OCI-LY7 (cell line): ENCODE measurements at regions not wholly inside any gene's neighbourhood (a gene's known extent, or its start where the extent isn't known, plus 50 kb on each side); places are given as distances from the start of the nearest gene placed in this dataset.

ENCODE experiments used
- BruUV-seq: library from RNA; stranded (reverse); fragments of 400-500 nt; replicated peaks from 2 replicates; lab custom pipeline; 2021; lab: Mats Ljungman, UMichigan
- CTCF ChIA-PET: fragments of 300-600 bp; sonication (Branson Sonifier 250); formaldehyde crosslinking; loops from one replicate; lab custom pipeline; 2022; ENCODE audit warnings: antibody characterized with exemption; ENCODE audit not compliant: unreplicated experiment; lab: Charles Lee
- POLR2A ChIA-PET: fragments of 300-600 bp; sonication (Branson Sonifier 250); formaldehyde crosslinking; loops from one replicate; lab custom pipeline; 2022; ENCODE audit warnings: antibody characterized with exemption; lab: Charles Lee
- DNase-seq: peaks from one replicate; pipeline ENCODE4 v3.0.0-alpha.2; 2015; ENCODE audit warnings: low spot score
- H2AFZ ChIP-seq: fragments of 200-600 bp; sonication (generic), shearing (Covaris generic); 2 replicates; pipeline ENCODE4 v1.6.1; 2014; ENCODE audit warnings: mild to moderate bottlenecking, antibody characterized with exemption, low read length, moderate library complexity
- H3K27ac ChIP-seq: fragments of 200-600 bp; sonication (generic); 2 replicates; pipeline ENCODE4 v1.5.1; 2014; ENCODE audit warnings: mixed run types, low read depth, mild to moderate bottlenecking, moderate library complexity, low read length, inconsistent platforms; ENCODE audit not compliant: poor library complexity, severe bottlenecking
- H3K36me3 ChIP-seq: fragments of 200-600 bp; sonication (generic); 2 replicates; pipeline ENCODE4 v1.6.1; 2014; ENCODE audit warnings: mild to moderate bottlenecking, antibody characterized with exemption, low read length, moderate library complexity, mixed read lengths; ENCODE audit not compliant: insufficient read depth
- H3K4me1 ChIP-seq: fragments of 200-600 bp; sonication (generic); 2 replicates; pipeline ENCODE4 v1.5.1; 2014; ENCODE audit warnings: mild to moderate bottlenecking, low read length; ENCODE audit not compliant: insufficient read depth, poor library complexity, severe bottlenecking
- H3K4me2 ChIP-seq: fragments of 200-600 bp; sonication (generic); 2 replicates; pipeline ENCODE4 v1.6.1; 2014; ENCODE audit warnings: mild to moderate bottlenecking, low read length
- H3K4me3 ChIP-seq: fragments of 200-600 bp; sonication (generic); 2 replicates; pipeline ENCODE4 v1.5.1; 2014; ENCODE audit warnings: mild to moderate bottlenecking, low read depth, low read length; ENCODE audit not compliant: poor library complexity, severe bottlenecking
- H3K79me2 ChIP-seq: fragments of 200-600 bp; sonication (generic); 2 replicates; pipeline ENCODE4 v1.6.1; 2016; ENCODE audit warnings: low read depth, mild to moderate bottlenecking, low read length, moderate library complexity, mixed read lengths; ENCODE audit not compliant: insufficient read depth
- H3K9me2 ChIP-seq: fragments of 200-600 bp; sonication (generic); 2 replicates; pipeline ENCODE4 v1.6.1; 2016; ENCODE audit warnings: mild to moderate bottlenecking, low read length, mixed read lengths; ENCODE audit not compliant: insufficient read depth
- H3K9me3 ChIP-seq: fragments of 200-600 bp; sonication (generic); 2 replicates; pipeline ENCODE4 v1.6.1; 2014; ENCODE audit warnings: mild to moderate bottlenecking, mixed run types, low read length, mixed read lengths
- H4K20me1 ChIP-seq: fragments of 200-600 bp; sonication (generic); 2 replicates; pipeline ENCODE4 v1.6.1; 2014; ENCODE audit warnings: mild to moderate bottlenecking, antibody characterized with exemption, low read length, moderate library complexity, mixed read lengths; ENCODE audit not compliant: insufficient read depth
- EZH2phosphoT487 ChIP-seq: fragments of 200-600 bp; sonication (generic); IDR thresholded peaks from 2 replicates; pipeline ENCODE4 v1.6.1; 2018; ENCODE audit warnings: low read depth, borderline replicate concordance, mild to moderate bottlenecking, mixed run types, antibody characterized with exemption, low read length, moderate library complexity, mixed read lengths
- intact Hi-C: fragments of 100-400 bp; cut with micrococcal nuclease; formaldehyde crosslinking; loops from one replicate; pipeline ENCODE4 v1.10.0; 2022; ENCODE audit not compliant: unreplicated experiment
- TF ChIP-seq, protein P1 (sequence below): fragments of 200-600 bp; sonication (generic); conservative IDR thresholded peaks from 2 replicates; pipeline ENCODE4 v1.5.1; 2014; ENCODE audit warnings: mild to moderate bottlenecking, antibody characterized with exemption, low read length, moderate library complexity, mixed read lengths

DNA sequence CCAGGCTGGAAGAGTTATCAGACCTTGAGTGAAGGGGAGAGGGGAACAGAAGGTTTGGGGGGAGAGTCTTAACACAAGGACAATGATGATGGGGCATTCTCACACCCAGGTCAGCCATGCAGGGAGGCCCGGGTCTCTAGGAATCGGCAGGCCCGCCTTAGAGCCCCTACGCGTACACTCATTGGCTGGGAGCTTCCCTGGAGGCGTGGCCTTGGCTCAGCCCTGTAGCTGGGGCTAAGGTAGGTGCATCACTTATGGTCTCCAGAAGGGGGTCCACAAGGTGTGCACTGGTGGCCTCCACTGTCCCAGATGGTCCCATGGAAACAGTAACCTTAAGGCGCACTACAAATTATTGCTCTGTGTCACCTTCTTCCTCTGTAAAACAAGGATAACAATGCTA, 660.1 kb downstream of the MED13L start:
- Histone ChIP-seq H3K9me3 (no peaks in the 10 kb centered on the region), H2AFZ (no peak overlapping the region), H3K4me3 (no peak overlapping the region), H3K9me2 (no peaks in the 10 kb centered on the region), H3K4me1 (no peaks in the 10 kb centered on the region), H3K27ac (no peak overlapping the region), H3K36me3 (no peaks in the 10 kb centered on the region), H4K20me1 (no peaks in the 10 kb centered on the region), H3K4me2 (no peak overlapping the region), H3K79me2 (no peaks in the 10 kb centered on the region)
- ChIA-PET CTCF (no interaction called here), POLR2A (no interaction called here)
- no peak for DNase-seq
- TF ChIP-seq, protein P1, sequence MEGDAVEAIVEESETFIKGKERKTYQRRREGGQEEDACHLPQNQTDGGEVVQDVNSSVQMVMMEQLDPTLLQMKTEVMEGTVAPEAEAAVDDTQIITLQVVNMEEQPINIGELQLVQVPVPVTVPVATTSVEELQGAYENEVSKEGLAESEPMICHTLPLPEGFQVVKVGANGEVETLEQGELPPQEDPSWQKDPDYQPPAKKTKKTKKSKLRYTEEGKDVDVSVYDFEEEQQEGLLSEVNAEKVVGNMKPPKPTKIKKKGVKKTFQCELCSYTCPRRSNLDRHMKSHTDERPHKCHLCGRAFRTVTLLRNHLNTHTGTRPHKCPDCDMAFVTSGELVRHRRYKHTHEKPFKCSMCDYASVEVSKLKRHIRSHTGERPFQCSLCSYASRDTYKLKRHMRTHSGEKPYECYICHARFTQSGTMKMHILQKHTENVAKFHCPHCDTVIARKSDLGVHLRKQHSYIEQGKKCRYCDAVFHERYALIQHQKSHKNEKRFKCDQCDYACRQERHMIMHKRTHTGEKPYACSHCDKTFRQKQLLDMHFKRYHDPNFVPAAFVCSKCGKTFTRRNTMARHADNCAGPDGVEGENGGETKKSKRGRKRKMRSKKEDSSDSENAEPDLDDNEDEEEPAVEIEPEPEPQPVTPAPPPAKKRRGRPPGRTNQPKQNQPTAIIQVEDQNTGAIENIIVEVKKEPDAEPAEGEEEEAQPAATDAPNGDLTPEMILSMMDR, result no peak
- TF ChIP-seq EZH2phosphoT487, result no peak
- no TSS peak for BruUV-seq
- intact Hi-C loops, result no loop called here

DNA sequence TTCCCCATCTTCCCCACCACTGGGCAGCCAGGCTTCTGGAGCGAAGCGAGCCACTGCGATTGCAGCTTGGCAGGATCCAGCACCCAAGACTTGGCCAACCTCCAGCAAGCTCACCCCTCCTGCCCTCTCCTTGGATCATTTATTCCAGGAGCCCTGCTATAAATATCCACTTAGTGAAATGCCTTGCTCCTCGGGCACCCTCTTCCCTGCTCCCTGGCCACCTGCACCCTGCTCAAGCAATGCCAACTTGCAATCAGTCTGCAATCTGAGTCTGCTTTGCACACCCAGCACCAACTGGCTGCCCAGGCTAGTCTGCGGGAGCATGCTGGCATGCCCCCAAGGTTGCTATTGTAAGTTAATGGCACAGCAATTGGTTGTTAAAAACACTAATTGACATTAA, 666.0 kb downstream of the MED13L start:
- CTCF ChIA-PET, result no interaction called here
- DNase-seq, result no peak
- no peak overlapping the region for H3K27ac ChIP-seq
- no peaks in the 10 kb centered on the region for H3K9me3 ChIP-seq
- no peak overlapping the region for H3K4me3 ChIP-seq
- no peaks in the 10 kb centered on the region for H3K9me2 ChIP-seq
- no peaks in the 10 kb centered on the region for H3K36me3 ChIP-seq
- no peaks in the 10 kb centered on the region for H3K79me2 ChIP-seq
- no peak overlapping the region for H3K4me2 ChIP-seq
- TF ChIP-seq EZH2phosphoT487, result no peak
- TF ChIP-seq, protein P1, result no peak
- no peaks in the 10 kb centered on the region for H3K4me1 ChIP-seq
- BruUV-seq, result no TSS peak
- no peaks in the 10 kb centered on the region for H4K20me1 ChIP-seq
- intact Hi-C loops, result no loop called here
- POLR2A ChIA-PET, result no interaction called here
- no peak overlapping the region for H2AFZ ChIP-seq

DNA sequence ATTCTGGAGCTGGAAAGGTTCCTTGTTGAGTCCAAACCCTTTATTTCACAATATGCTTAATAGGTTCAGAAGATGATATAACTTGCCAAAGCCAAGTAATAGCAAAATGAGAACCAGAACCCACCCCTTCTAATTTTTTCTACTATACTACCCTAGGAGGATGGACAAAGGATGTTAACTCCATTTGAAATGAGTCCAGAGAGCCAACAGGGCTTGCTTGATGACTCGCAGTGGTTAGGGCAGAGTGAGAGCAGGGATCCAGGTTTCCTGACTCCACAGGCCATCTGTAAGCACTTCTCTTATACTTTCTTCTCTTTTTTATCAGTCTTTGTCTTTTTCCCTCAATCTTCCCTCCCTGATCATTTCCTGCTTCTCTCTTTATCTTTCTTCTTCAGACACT, 668.1 kb downstream of the MED13L start:
- no peak overlapping the region for H3K4me3 ChIP-seq
- no peaks in the 10 kb centered on the region for H4K20me1 ChIP-seq
- no peaks in the 10 kb centered on the region for H3K36me3 ChIP-seq
- H3K27ac ChIP-seq, result no peak overlapping the region
- TF ChIP-seq EZH2phosphoT487, result no peak
- TF ChIP-seq, protein P1, result no peak
- H3K79me2 ChIP-seq, result no peaks in the 10 kb centered on the region
- H3K9me2 ChIP-seq, result no peaks in the 10 kb centered on the region
- DNase-seq, result no peak
- no peak overlapping the region for H2AFZ ChIP-seq
- no peaks in the 10 kb centered on the region for H3K4me1 ChIP-seq
- ChIA-PET CTCF (no interaction called here), POLR2A (no interaction called here)
- BruUV-seq, result no TSS peak
- intact Hi-C loops, result no loop called here
- H3K4me2 ChIP-seq, result no peak overlapping the region
- H3K9me3 ChIP-seq, result no peaks in the 10 kb centered on the region
